ENCODE measurements at regions not wholly inside any gene's neighbourhood (a gene's known extent, or its start where the extent isn't known, plus 50 kb on each side); places are given as distances from the start of the nearest gene placed in this dataset.
A peak's percentile ranks its signal among the peaks of the same experiment; 100 is the strongest.

GRCh38 chr22:48396785-48397530, 1430.7 kb downstream of the BRD1 start (continued):
- TF ChIP-seq, protein P1, sequence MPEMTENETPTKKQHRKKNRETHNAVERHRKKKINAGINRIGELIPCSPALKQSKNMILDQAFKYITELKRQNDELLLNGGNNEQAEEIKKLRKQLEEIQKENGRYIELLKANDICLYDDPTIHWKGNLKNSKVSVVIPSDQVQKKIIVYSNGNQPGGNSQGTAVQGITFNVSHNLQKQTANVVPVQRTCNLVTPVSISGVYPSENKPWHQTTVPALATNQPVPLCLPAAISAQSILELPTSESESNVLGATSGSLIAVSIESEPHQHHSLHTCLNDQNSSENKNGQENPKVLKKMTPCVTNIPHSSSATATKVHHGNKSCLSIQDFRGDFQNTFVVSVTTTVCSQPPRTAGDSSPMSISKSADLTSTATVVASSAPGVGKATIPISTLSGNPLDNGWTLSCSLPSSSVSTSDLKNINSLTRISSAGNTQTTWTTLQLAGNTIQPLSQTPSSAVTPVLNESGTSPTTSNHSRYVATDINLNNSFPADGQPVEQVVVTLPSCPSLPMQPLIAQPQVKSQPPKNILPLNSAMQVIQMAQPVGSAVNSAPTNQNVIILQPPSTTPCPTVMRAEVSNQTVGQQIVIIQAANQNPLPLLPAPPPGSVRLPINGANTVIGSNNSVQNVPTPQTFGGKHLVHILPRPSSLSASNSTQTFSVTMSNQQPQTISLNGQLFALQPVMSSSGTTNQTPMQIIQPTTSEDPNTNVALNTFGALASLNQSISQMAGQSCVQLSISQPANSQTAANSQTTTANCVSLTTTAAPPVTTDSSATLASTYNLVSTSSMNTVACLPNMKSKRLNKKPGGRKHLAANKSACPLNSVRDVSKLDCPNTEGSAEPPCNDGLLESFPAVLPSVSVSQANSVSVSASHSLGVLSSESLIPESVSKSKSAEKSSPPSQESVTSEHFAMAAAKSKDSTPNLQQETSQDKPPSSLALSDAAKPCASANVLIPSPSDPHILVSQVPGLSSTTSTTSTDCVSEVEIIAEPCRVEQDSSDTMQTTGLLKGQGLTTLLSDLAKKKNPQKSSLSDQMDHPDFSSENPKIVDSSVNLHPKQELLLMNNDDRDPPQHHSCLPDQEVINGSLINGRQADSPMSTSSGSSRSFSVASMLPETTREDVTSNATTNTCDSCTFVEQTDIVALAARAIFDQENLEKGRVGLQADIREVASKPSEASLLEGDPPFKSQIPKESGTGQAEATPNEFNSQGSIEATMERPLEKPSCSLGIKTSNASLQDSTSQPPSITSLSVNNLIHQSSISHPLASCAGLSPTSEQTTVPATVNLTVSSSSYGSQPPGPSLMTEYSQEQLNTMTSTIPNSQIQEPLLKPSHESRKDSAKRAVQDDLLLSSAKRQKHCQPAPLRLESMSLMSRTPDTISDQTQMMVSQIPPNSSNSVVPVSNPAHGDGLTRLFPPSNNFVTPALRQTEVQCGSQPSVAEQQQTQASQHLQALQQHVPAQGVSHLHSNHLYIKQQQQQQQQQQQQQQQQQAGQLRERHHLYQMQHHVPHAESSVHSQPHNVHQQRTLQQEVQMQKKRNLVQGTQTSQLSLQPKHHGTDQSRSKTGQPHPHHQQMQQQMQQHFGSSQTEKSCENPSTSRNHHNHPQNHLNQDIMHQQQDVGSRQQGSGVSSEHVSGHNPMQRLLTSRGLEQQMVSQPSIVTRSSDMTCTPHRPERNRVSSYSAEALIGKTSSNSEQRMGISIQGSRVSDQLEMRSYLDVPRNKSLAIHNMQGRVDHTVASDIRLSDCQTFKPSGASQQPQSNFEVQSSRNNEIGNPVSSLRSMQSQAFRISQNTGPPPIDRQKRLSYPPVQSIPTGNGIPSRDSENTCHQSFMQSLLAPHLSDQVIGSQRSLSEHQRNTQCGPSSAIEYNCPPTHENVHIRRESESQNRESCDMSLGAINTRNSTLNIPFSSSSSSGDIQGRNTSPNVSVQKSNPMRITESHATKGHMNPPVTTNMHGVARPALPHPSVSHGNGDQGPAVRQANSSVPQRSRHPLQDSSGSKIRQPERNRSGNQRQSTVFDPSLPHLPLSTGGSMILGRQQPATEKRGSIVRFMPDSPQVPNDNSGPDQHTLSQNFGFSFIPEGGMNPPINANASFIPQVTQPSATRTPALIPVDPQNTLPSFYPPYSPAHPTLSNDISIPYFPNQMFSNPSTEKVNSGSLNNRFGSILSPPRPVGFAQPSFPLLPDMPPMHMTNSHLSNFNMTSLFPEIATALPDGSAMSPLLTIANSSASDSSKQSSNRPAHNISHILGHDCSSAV (CRISPR knock-in tag; IDR thresholded peaks at IDR 0.05; ENCODE audit: borderline replicate concordance): no peak
- TF ChIP-seq ZNF44 (CRISPR knock-in tag; IDR thresholded peaks at IDR 0.05) (no peak), SMC3 (IDR thresholded peaks at IDR 0.05; ENCODE audit: low read length) (peak; percentile 7; the same call in 1 of the 2 replicates), ZNF354B (CRISPR knock-in tag; IDR thresholded peaks at IDR 0.05) (no peak), CSRNP2 (CRISPR knock-in tag; conservative IDR thresholded peaks at IDR 0.05; ENCODE audit: low read depth) (no peak), GABPA (IDR thresholded peaks at IDR 0.05; ENCODE audit: low read depth, low read length) (no peak), GABPA (CRISPR knock-in tag; IDR thresholded peaks at IDR 0.05; ENCODE audit: low read depth) (peak; percentile 39; the same call in 1 of the 2 replicates), ZNF143 (CRISPR knock-in tag; IDR thresholded peaks at IDR 0.05) (no peak), ZFP1 (CRISPR knock-in tag; IDR thresholded peaks at IDR 0.05) (no peak), ZNF75D (CRISPR knock-in tag; IDR thresholded peaks at IDR 0.05; ENCODE audit: borderline replicate concordance) (no peak), MEF2D (CRISPR knock-in tag; IDR thresholded peaks at IDR 0.05) (no peak), PRDM15 (CRISPR knock-in tag; IDR thresholded peaks at IDR 0.05) (no peak), SATB2 (CRISPR knock-in tag; IDR thresholded peaks at IDR 0.05) (no peak)
- TF ChIP-seq, protein P2, sequence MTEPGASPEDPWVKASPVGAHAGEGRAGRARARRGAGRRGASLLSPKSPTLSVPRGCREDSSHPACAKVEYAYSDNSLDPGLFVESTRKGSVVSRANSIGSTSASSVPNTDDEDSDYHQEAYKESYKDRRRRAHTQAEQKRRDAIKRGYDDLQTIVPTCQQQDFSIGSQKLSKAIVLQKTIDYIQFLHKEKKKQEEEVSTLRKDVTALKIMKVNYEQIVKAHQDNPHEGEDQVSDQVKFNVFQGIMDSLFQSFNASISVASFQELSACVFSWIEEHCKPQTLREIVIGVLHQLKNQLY (CRISPR knock-in tag; IDR thresholded peaks at IDR 0.05): peak; percentile 58; the same call in 1 of the 2 replicates
- TF ChIP-seq, protein P3, sequence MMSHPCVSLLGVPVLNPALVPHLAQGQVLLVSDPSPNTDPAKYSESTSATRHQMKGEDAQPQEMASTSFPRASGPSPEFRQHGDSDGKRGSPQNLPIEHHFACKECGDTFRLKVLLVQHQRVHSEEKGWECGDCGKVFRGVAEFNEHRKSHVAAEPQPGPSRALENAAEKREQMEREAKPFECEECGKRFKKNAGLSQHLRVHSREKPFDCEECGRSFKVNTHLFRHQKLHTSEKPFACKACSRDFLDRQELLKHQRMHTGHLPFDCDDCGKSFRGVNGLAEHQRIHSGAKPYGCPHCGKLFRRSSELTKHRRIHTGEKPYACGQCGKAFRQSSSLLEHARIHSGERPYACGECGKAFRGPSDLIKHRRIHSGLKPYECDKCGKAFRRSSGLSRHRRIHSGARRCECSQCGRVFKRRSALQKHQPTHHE (CRISPR knock-in tag; IDR thresholded peaks at IDR 0.05; ENCODE audit: borderline replicate concordance): no peak

All from HepG2 (cell line).